ENCODE measurements at regions not wholly inside any gene's neighbourhood (a gene's known extent, or its start where the extent isn't known, plus 50 kb on each side); places are given as distances from the start of the nearest gene placed in this dataset.

DNA sequence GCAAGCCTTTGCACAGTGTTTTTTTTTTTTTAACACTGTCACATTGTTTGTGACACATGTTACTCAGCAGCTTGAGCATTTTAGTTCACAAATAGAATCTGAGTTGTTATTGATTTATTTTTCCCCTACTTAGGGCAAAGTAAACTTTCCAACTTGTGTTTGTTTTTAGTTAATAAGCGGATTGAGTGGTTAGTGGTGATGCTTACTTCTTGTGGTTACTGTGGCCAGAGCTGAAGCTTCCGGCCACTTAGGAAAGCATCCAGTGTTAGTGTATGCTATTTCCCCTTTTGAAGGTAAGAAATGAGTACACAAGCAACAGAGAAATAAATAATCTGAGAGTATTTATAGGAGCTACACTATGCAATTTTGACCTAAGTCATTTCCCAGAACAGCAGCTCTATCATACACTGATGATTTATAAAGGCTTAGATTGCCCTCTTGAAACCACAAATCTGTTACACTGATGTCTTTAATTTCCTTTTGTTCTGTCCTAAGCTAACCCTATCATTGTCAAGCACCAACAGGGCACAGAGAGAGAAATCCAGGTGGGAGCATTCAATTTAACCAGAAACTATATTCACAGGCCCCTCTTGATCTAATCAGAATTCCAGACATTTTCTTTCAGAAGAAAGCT is 2464.6 kb downstream of the PCDH7 start:
- Histone ChIP-seq H3K79me2 (ENCODE audit: control insufficient read depth in 1 of 2, insufficient read depth in 2 of 2, low read length in 2 of 2) (no peaks in the 10 kb centered on the region), H3K4ac (replicated peaks; ENCODE audit: insufficient read length, low read depth, low read length) (no peak overlapping the region), H3K79me1 (ENCODE audit: low read depth, low read length) (no peaks in the 10 kb centered on the region; the same call in 1 of the 2 replicates), H3K4me2 (ENCODE audit: insufficient read depth in 1 of 2, low read depth in 2 of 2, low read length in 2 of 2) (no peak overlapping the region), H3K4me3 (ENCODE audit: extremely low read depth in 1 of 4, insufficient read depth in 2 of 4, low read depth in 3 of 4, low read length in 4 of 4) (no peak overlapping the region), H3K18ac (ENCODE audit: extremely low read depth, low read length) (no peak overlapping the region), H3K27ac (ENCODE audit: low read depth, low read length) (no peak overlapping the region), H3K23me2 (ENCODE audit: low read depth, low read length) (no peaks in the 10 kb centered on the region), H3K56ac (replicated peaks; ENCODE audit: insufficient read length, low read depth, low read length) (no peak overlapping the region), H3K14ac (ENCODE audit: insufficient read length) (no peak overlapping the region), H3K4me1 (replicated peaks in 1 of 4; ENCODE audit: control insufficient read depth in 3 of 4, insufficient read depth in 4 of 4, low read length in 3 of 4) (no peaks in the 10 kb centered on the region), H4K5ac (ENCODE audit: insufficient read length, low read depth, low read length) (no peak overlapping the region), H4K20me1 (replicated peaks in 1 of 2; ENCODE audit: control insufficient read depth in 1 of 2, insufficient read depth in 2 of 2, low read length in 2 of 2) (no peaks in the 10 kb centered on the region), H3K9me3 (ENCODE audit: insufficient read depth in 2 of 2, low read depth in 1 of 2, low read length in 1 of 2) (peaks cover 0 to 3% of the 10 kb centered on the region in 2 experiments; a peak in 2 of 4 replicates), H2BK15ac (ENCODE audit: low read length) (no peak overlapping the region), H2BK20ac (ENCODE audit: low read length) (no peak overlapping the region), H3K27me3 (replicated peaks in 1 of 4; ENCODE audit: control insufficient read depth in 3 of 4, extremely low read depth in 1 of 4, insufficient read depth in 3 of 4, low read length in 3 of 4) (no peaks in the 10 kb centered on the region), H4K91ac (replicated peaks; ENCODE audit: insufficient read length, low read length) (no peak overlapping the region), H3K9ac (replicated peaks in 1 of 4; ENCODE audit: extremely low read depth in 1 of 4, low read depth in 3 of 4, low read length in 3 of 4) (no peak overlapping the region), H2BK120ac (replicated peaks; ENCODE audit: low read depth, low read length) (no peak overlapping the region), H3K36me3 (ENCODE audit: control insufficient read depth in 2 of 4, insufficient read depth in 4 of 4, low read length in 3 of 4) (no peaks in the 10 kb centered on the region), H2BK5ac (ENCODE audit: low read depth, low read length) (no peak overlapping the region), H2AFZ (ENCODE audit: low read length) (0 out of 2 replicates have a peak overlapping the region, but pooled peaks have one; percentile 13), H2BK12ac (ENCODE audit: low read depth, low read length) (no peak overlapping the region), H4K8ac (ENCODE audit: extremely low read depth, insufficient read depth, low read length) (no peak overlapping the region), H2AK5ac (ENCODE audit: low read depth, low read length) (no peak overlapping the region), H3K23ac (ENCODE audit: insufficient read length) (no peak overlapping the region)
- POLR2A ChIA-PET (ENCODE audit: partially characterized antibody) = no interaction called here
- 93% methylated on average over 2 of the region's 2 CpGs; no CpG with 5 or more reads in 1 of the 2 experiments for WGBS, 2 experiments (ENCODE audit: extremely low coverage in 1 of 2, insufficient coverage in 1 of 2, insufficient read length in 1 of 2, insufficient replicate concordance in 2 of 2, low coverage in 1 of 2, low lambda C conversion rate in 2 of 2, missing lambda C conversion rate in 1 of 2)
- FAIRE-seq (no peak), DNase-seq (ENCODE audit: low read depth in 1 of 2, low spot score in 2 of 2) (no peak)
- CTCF ChIA-PET (ENCODE audit: partially characterized antibody) = no interaction called here
- TF ChIP-seq HDAC2 (IDR thresholded peaks at IDR 0.05; ENCODE audit: borderline replicate concordance in 1 of 2, low read depth in 2 of 2, low read length in 2 of 2) (no peak), POLR2A (IDR thresholded peaks at IDR 0.05; ENCODE audit: control extremely low read depth in 1 of 2, low read depth in 2 of 2, low read length in 2 of 2) (no peak), RXRA (IDR thresholded peaks at IDR 0.05; ENCODE audit: insufficient read depth, low read depth, low read length) (no peak), ASH2L (IDR thresholded peaks at IDR 0.05; ENCODE audit: low read length) (no peak), EZH2 (IDR thresholded peaks at IDR 0.05; ENCODE audit: low read depth, low read length, severe bottlenecking) (no peak), CTBP2 (IDR thresholded peaks at IDR 0.05; ENCODE audit: borderline replicate concordance, insufficient read depth, insufficient read length, low read length) (no peak), KDM5A (IDR thresholded peaks at IDR 0.05; ENCODE audit: low read length) (no peak), SIRT6 (IDR thresholded peaks at IDR 0.05; ENCODE audit: low read length) (no peak), CHD2 (IDR thresholded peaks at IDR 0.05; ENCODE audit: low read length) (no peak), BACH1 (IDR thresholded peaks at IDR 0.05; ENCODE audit: low read length) (no peak), BRCA1 (IDR thresholded peaks at IDR 0.05; ENCODE audit: low read depth, low read length) (no peak), JUND (IDR thresholded peaks at IDR 0.05; ENCODE audit: low read length) (no peak), POLR2AphosphoS5 (IDR thresholded peaks at IDR 0.05; ENCODE audit: low read depth, low read length) (no peak), EGR1 (IDR thresholded peaks at IDR 0.05; ENCODE audit: borderline replicate concordance, low read depth, low read length) (no peak)
- TF ChIP-seq, protein P1, sequence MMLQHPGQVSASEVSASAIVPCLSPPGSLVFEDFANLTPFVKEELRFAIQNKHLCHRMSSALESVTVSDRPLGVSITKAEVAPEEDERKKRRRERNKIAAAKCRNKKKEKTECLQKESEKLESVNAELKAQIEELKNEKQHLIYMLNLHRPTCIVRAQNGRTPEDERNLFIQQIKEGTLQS (IDR thresholded peaks at IDR 0.05; ENCODE audit: insufficient read depth, low read depth, low read length) = no peak
